GM19023 (cell line): ENCODE measurements at regions not wholly inside any gene's neighbourhood (a gene's known extent, or its start where the extent isn't known, plus 50 kb on each side); places are given as distances from the start of the nearest gene placed in this dataset.

Source experiments
- ATAC-seq: cut with Tn5 transposase; IDR thresholded peaks from one replicate; pipeline ENCODE4 v1.9.1; 2021; ENCODE audit warnings: mild to moderate bottlenecking, moderate library complexity; ENCODE audit not compliant: unreplicated experiment

DNA sequence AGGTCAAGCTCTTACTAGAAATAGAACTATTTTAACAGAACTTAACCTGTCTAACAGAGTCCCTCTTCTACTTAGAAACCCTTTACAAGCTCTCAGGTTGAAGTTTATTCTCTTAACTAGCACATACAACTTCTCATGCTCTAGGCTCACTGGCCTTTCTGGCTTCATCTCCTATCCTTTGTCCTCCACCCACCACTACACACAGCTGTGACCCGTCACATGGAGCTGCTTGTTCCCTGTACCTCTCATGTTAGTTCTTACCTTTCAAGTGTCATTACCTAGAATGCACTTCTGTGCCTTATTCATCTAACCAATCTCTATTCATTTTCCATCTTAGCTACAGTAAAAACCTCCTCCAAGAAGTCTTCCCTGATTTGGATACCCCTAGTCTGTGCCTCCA, 89.4 kb upstream of the APC start:
- ATAC-seq: no peak

DNA sequence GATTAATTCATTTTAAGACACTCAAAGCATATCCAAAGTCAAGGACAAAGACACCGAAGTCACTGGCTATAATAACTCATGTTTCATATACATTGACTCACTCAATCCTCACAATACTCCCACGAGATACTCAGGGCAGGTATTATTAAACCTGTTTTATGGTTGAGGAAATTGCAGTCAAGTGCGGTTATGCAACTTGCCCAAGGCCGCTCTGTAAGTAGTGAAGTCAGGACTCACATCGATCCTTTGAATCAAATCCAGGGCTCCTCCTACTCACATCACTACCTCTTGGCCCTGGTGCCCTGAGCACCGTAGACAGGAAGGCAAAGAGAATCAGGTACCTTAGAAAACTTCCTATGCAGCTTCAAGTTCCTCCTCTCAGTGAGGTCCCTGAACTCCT, 87.8 kb upstream of the APC start:
- ATAC-seq: no peak

DNA sequence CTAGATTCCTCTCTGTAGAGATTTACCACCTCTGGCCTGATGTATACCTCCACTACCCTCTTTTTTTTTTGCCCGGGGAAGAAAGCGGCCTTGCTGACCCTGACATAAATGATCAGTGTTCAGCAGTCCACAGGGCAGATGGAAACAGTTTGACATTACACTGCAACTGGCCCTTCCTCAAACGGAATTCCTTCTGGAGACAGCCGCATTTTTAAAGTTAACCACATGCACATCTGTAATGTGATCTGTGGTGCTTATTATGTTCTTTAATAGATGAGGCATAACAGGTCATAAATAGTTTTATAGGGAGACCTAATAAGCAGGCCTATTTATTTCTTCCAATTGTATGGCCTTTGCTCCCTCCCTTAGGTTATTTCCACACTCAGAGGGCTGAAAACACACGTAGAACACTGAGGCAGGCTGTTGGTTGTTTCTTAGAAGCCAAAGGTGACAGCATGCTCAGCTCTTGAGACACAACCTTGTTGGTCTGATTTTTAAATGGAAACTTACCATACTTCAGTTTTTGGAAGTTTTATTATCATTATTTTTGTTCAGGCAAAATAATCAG, 84.0 kb upstream of the APC start:
- no peak for ATAC-seq

- ATAC-seq: no peak
Observed at GRCh38 chr5:112655513-112655912, 82.2 kb upstream of the APC start.

- ATAC-seq: no peak
Observed at GRCh38 chr5:112656451-112656850, 81.2 kb upstream of the APC start.

DNA sequence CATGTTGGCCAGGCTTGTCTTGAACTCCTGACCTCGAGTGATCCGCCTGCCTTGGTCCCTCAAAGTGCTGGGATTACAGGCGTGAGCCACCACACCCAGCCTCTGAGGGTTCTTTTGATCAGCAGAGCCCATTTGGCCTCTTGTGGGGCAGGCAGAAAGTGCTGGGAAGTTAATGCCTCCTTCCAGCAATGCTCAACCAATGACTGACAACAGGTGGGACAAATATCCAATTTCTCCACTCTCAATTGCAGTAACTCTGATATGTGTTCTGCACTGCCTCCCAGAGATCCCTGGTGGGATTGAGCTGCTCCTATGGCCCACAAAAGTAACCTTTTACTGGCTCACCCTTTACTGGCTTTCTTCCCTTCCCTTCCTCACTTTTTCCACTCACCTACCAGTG, 79.9 kb upstream of the APC start:
- no peak for ATAC-seq

DNA sequence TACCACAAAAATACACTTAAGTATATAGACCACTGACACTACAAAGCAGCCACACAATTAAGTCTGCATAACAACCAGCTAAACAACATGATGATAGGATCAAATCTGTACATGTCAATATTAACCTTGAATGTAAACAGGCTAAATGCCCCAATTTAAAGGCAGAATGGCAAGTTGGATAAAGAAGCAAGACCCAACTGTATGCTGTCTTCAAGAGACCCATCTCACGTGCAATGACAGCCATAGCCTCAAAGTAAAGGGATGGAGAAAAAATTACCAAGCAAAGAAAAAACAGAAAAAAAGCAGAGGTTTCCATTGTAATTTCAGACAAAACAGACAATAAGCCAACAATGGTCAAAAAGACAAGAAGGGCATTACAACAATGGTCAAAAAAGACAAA, 77.3 kb upstream of the APC start:
- ATAC-seq: no peak

- no peak for ATAC-seq
Observed at GRCh38 chr5:112663146-112663545, 74.5 kb upstream of the APC start.

GRCh38 chr5:112668016-112668415, 69.7 kb upstream of the APC start:
- no peak for ATAC-seq

GRCh38 chr5:112668911-112669310, 68.8 kb upstream of the APC start:
- no peak for ATAC-seq

DNA sequence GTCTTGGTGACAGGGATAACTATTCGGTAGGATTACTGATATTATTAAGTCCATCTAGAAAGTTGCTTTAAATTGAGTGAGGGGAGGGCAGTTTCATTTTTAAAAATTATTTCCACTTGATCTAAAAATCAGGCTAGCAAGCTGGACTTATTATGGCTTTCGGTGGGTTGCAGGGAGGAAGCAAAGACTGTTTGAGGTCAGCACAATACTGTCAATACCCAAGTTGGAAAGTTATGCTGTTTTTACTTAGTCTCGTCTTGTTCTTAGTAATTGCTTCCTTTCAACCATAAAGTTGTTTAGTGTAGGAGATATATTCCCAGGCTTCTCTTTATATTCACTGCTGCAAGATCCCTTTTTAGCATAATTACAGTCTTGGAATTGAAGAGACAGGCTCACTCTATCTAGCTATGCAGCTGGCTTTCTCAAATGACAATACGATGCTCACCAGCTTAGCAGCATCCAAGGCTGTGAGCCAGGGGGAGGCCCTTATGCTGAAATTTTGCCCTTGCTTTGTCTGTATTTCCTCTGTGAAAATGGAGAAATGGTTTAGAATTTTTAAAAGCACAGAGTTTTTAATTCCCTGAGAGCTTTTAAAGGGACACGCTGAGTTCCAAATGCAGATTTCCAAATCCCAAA, 68.2 kb upstream of the APC start:
- no peak for ATAC-seq

DNA sequence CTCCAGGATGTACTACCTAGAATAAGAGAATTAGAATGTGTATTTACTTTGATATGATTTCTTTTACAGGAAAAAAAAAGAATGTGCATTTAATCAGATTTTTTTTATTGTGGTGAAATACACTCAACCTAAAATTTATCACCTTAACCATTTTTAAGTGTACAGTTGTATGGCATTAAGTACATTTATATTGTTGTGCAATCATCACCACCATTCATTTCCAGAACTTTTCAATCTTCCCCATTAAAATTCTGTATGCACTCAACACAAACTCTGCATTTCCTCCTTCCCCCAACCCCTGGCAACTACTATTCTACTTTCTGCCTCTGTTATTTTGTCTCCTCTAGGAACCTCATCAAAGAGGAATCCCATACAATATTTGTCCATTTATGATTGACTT, 66.0 kb upstream of the APC start:
- ATAC-seq: no peak

- peak; percentile 67 for ATAC-seq
Observed at GRCh38 chr5:112681481-112681908, 56.2 kb upstream of the APC start.

GRCh38 chr5:112682621-112683061, 55.0 kb upstream of the APC start:
- no peak for ATAC-seq

GRCh38 chr5:112684121-112684520, 53.6 kb upstream of the APC start:
- ATAC-seq: no peak

- ATAC-seq: no peak
Observed at GRCh38 chr5:112684737-112685136, 52.9 kb upstream of the APC start.

GRCh38 chr5:112685386-112685785, 52.3 kb upstream of the APC start:
- no peak for ATAC-seq

DNA sequence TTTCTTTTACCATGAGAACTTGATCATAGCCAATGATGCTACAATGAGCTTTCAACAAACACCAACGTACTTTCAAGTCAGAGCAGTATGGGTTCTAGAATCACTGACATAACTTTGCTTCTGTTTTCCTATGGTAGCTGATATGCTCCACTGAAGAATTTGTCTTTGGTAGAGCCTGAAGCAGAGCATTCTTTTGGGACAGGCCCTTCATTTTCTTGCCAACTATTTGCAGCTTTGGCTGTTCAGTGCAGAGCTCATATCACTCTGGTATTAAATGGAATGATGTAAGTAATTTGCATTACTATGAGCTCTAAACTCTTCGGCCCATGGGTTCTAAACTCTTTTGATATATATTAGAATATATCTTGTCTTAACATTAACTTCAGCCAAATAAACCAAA, 51.8 kb upstream of the APC start:
- no peak for ATAC-seq

DNA sequence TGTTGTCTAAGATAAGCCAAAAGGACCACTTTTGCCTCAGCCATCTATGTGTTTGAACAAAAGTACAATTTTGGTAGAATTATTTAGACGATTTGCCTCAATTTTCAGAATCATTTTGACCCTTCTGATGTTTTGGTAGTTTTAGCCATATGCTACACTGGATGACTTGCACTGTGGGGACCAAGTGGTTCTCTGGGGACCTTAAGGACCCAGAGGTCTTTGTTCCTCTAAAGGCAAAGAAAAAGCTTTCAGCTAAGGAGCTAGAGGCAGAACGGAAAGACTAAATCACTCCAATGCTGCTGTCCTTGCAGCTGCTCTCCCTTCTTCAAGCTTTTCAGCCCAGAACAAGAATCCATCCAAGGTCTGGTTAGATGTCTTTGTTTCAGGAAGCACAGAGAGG, 51.0 kb upstream of the APC start:
- no peak for ATAC-seq

- ATAC-seq: no peak
Observed at GRCh38 chr5:112687306-112687705, 50.4 kb upstream of the APC start.
